ENCODE measurements at regions not wholly inside any gene's neighbourhood (a gene's known extent, or its start where the extent isn't known, plus 50 kb on each side); places are given as distances from the start of the nearest gene placed in this dataset.

- no peak for TF ChIP-seq CTCF (IDR thresholded peaks at IDR 0.05)
- TF ChIP-seq POLR2A (IDR thresholded peaks at IDR 0.05): no peak
Observed at GRCh38 chr5:174606646-174607045, 117.7 kb upstream of the MSX2 start.
